SKM-1 treated with dmso at 0.1 percent for 144 hours (cell line): ENCODE measurements at regions not wholly inside any gene's neighbourhood (a gene's known extent, or its start where the extent isn't known, plus 50 kb on each side); places are given as distances from the start of the nearest gene placed in this dataset.
"Not testable (repeated sequence)": the region's sequence is repeated elsewhere in the genome, so short reads cannot be mapped to it uniquely, and the experiment has no call there.

Experiments used
- DNase-seq: peaks from one replicate; lab custom pipeline; 2025; ENCODE audit not compliant: unreplicated experiment; lab: John Stamatoyannopoulos, UW

GRCh38 chr10:3578682-3579081 is 206.3 kb downstream of the KLF6 start:
- DNase-seq, result no peak

GRCh38 chr10:3578159-3578558 is 206.8 kb downstream of the KLF6 start:
- DNase-seq, result no peak

GRCh38 chr10:3574451-3574850 is 210.6 kb downstream of the KLF6 start:
- no peak for DNase-seq

GRCh38 chr10:3573498-3573897 is 211.5 kb downstream of the KLF6 start:
- DNase-seq, result no peak

- no peak for DNase-seq
Measured at GRCh38 chr10:3571310-3571825, 213.6 kb downstream of the KLF6 start.

GRCh38 chr10:3570855-3571266 is 214.1 kb downstream of the KLF6 start:
- no peak for DNase-seq

GRCh38 chr10:3570131-3570729 is 214.8 kb downstream of the KLF6 start:
- DNase-seq, result no peak

- DNase-seq, result no peak
Measured at GRCh38 chr10:3568983-3569382, 216.0 kb downstream of the KLF6 start.

GRCh38 chr10:3568392-3568791 is 216.6 kb downstream of the KLF6 start:
- no peak for DNase-seq

- DNase-seq, result no peak
Measured at GRCh38 chr10:3567291-3567963, 217.6 kb downstream of the KLF6 start.

- DNase-seq, result no peak
Measured at GRCh38 chr10:3566627-3567026, 218.4 kb downstream of the KLF6 start.

- no peak for DNase-seq
Measured at GRCh38 chr10:3564346-3565002, 220.5 kb downstream of the KLF6 start.

- no peak for DNase-seq
Measured at GRCh38 chr10:3563298-3563697, 221.7 kb downstream of the KLF6 start.

- DNase-seq, result not testable (repeated sequence)
Measured at GRCh38 chr10:3560628-3561027, 224.4 kb downstream of the KLF6 start.

GRCh38 chr10:3559527-3559926 is 225.5 kb downstream of the KLF6 start:
- DNase-seq, result no peak

- no peak for DNase-seq
Measured at GRCh38 chr10:3559011-3559410, 226.0 kb downstream of the KLF6 start.

GRCh38 chr10:3556191-3557017 is 228.6 kb downstream of the KLF6 start:
- DNase-seq, result not testable (repeated sequence)

GRCh38 chr10:3554121-3554522 is 230.9 kb downstream of the KLF6 start:
- DNase-seq, result no peak

- no peak for DNase-seq
Measured at GRCh38 chr10:3552281-3552680, 232.7 kb downstream of the KLF6 start.

- DNase-seq, result no peak
Measured at GRCh38 chr10:3551761-3552160, 233.2 kb downstream of the KLF6 start.

- no peak for DNase-seq
Measured at GRCh38 chr10:3549118-3549517, 235.9 kb downstream of the KLF6 start.
